Activated T-helper 1 cell treated with anti-CD3 and anti-CD28 coated beads, Interleukin-2, amount 50 U/mL, for 16 hours (primary cell): ENCODE measurements at regions not wholly inside any gene's neighbourhood (a gene's known extent, or its start where the extent isn't known, plus 50 kb on each side); places are given as distances from the start of the nearest gene placed in this dataset.
"Not testable (repeated sequence)": the region's sequence is repeated elsewhere in the genome, so short reads cannot be mapped to it uniquely, and the experiment has no call there.

Experiments used
- DNase-seq, 2 donors: peaks; one replicate each; pipeline ENCODE4 v3.0.0-alpha.2; 2020; ENCODE audit warnings: low read depth in 1 of 2, low spot score in 1 of 2

DNA sequence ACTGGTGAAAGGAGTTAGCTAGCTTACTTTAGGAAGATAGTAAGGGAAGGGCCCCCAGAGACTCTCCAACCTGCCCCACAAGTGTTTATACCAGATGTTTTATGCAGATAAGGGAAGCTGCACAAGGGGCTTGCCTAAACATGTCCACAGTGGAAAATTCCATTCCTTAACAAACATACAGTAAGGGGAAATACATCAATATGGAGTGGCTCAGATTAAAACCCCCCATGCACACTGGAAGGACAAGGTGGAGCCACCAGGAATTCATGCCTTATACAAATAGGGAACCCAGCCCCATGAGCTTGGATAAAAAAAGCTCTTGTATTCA lies 106.3 kb upstream of the GPBP1 start:
- no peak for DNase-seq

DNA sequence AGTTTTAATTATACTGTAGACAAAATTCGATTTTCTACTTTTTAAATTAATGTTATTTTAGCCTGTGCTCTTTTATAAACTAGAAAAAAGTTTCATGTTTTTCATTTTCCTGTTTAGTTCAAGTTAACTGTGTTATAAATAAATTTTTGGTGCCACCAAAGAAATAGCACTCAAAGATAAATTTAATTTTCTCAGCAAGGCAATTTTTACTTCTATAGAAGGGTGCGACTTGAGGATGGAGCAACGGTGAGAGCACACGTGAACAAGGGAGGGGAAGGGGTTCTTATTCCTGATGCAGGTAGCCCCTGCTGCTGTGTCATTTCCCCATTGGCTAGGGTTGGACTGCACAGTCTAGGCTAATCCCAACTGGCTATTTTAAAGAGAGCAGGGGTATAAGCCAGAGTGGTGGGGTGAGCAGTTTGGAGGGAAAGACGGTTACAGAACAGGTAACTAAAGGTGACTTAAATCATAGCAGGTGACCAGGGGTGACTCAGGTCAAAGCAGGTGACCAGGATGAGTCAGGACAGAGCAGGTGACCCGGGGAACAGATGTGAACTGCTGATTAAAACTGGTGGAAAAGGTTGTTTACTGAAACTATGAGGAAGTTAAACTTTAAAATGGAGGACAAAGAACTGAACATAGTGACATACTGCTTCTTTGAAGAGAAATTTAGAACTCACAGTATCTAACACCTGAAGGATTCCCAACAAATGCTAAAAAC lies 104.6 kb upstream of the GPBP1 start:
- DNase-seq = no peak

DNA sequence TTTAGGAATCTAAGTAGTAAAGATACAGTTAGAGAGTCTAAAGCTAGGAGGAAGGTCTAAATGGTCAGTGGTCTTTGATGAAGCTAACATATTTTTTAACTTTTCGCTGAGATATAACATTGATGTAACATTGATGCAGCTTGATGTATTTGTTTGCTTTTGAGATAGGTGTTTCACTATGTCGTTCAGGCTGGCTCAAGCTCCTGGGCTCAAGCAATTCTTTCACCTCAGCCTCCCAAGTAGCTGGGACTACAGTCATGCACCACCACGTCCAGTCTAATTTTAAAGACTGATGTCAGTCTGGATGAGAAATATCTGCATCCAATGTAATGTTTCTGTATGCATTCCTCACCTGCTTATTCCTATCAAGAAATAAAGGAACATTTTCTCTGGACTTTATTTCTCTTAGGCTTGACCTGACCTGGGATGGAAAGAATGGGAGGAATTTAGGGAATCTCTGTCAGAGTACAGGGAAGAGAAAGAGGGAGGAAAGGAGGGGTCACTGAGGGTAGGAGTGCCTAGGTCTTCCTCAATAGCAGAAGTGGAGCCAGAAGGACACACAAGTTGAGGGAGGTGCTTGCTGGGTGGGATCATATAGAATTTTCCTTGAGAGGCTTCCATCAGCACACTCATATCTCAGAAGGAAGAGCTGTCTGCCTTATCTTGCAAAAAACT lies 101.5 kb upstream of the GPBP1 start:
- no peak for DNase-seq

DNA sequence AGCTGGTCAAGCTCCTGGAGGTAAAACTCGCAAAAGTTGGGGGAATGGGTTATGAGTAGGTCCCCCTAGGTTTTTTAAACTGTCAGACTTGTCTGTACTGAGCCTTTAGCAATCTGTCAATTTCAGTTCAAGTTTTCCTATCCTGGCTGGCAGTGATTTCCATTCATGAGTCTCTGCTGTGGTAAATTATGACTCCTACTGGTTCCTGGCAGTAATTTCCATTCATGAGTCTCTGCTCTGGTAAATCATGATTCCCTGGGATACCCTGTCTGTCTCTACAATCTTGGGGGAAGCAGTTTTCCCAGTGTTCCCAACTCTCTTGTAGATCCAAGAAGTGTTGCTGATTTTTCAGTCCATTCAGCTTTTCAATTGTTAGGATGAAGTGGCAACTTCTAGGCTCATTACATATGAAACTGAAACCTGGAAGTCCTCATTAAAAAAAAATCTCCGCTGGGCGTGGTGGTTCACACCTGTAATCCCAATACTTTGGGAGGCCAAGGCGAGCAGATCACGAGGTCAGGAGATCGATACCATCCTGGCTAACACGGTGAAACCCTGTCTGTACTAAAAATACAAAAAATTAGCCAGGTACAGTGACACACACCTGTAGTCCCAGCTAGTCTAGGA lies 91.3 kb upstream of the GPBP1 start:
- no peak for DNase-seq

DNA sequence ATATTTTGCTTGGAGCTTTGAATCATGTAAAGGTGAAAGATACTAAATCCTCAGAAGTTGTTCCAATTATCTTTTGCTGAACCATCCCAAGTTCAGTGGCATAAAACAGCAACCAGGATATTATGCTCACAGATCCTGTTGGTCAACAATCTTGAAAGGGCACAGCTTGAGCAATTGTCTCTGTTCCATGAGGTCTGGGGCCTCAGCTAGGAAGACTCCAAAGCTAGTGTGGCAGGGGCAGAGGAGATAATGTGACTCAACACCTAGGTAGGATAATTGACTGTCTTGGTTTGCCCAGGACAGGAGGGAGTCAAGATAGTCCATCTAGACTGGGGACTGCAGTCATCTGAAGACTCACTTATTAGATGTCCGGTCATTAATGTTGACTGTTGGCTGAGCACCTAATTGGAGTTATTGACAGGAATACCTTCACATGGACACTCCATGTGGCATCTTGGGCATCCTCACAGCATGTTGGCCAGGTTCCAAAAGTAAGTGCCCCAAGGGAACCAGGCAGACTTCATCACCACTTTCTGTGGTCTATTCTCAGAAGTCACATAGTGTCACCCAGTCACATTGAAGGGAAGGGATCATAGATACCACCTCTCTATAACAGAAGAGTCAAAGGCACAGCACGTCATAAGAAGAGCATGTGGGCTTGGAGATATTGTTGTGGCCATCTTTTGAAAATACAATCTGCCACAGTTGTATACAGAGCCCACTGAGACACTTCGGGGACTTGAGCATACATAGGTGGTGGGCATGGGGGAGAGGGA lies 88.4 kb upstream of the GPBP1 start:
- DNase-seq = no peak

DNA sequence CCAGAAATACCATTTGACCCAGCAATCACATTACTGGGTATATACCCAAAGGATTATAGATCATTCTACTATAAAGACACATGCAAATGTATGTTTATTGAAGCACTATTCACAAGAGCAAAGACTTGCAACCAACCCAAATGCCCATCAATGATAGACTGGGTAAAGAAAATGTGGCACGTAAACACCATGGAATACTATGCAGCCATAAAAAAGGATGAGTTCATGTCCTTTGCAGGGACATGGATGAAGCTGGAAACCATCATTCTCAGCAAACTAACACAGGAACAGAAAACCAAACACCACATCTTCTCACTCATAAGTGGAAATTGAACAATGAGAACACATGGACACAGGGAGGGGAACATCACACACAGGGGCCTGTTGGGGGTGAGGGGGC lies 85.9 kb upstream of the GPBP1 start:
- DNase-seq = not testable (repeated sequence)

DNA sequence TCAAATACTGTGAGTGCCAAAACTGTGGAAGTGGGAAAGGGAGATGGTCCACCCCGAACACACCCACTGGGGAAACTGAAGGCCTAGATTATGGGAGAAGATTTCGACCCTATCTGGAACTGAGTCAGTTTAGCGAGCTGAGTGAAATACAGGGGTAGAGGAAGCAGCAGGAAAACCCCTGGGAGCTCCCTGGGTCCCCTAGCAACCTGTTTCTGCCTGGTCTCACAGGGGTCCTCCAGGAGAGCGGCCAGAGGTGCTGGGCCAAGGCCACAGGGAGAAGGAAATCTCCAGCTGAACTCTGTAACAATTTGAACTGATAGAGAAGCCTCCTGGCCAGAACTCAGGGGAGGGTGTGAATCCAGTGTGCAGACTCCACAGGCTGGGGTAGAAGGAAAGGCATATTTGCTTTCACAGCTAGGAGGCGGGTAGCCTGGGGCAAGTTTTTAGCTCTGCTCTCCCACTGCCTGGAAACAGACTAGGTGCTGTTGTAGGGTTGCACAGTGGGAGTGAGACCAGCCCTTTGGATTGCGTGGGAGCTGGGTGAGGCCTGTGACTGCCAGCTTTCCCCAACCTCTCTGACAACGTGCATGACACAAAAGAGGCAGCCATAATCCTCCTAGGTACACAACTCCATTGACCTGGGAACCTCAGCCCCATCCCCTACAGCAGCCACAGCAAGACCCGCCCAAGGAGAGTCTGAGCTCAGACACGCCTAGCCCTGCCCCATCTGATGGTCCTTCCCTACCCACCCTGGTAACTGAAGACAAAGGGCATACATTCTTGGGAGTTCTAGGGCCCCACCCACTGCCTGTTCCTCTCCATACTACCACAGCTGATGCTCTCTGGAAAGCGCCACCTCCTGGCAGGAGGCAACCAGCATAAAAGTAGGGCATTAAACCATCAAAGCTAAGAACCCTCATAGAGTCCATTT lies 78.8 kb upstream of the GPBP1 start:
- no peak for DNase-seq

DNA sequence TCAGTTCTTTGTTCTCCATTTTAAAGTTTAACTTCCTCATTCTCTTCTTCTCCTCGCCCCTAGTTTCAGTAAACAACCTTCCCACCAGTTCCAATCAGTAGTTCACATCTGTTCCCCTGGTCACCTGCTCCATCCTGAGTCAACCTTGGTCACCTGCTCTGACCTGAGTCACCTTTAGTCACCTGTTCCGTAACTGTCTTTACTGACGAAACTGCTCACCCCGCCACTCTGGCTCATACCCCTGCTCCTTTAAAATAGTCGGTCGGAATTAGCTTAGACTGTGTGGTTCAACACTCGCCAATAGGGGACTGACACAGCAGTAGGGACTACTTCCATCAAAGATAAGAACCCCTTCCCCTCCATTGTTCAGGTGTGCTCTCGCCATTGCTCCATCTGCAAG lies 76.3 kb upstream of the GPBP1 start:
- no peak for DNase-seq

DNA sequence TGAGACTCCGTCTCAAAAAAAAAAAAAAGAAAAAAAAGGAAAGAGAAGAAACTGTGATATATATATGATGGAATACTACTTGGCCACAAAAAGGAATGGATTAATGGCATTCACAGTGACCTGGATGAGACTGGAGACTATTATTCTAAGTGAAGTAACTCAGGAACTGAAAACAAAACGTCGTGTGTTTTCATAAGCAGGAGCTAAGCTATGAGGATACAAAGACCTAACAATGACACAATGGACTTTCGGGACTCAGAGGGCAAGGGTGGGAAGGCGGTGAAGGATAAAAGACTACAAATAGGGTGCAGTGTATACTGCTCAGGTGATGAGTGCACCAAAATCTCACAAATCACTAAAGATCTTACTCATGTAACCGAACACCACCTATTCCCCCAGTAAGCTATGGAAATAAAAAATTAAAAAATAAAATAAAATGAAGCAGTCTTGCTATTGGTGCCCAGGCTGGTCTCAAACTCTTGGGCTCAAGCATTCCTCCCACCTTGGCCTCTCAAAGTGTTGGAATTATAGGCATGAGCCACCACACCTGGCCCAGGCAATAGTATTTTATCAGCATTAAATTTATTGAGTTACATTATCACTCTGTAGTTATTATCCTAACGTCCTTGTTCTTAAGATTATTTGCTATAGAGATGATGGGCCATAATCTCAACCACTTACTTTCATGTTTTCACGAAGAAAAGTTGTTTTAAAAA lies 71.5 kb upstream of the GPBP1 start:
- no peak for DNase-seq

DNA sequence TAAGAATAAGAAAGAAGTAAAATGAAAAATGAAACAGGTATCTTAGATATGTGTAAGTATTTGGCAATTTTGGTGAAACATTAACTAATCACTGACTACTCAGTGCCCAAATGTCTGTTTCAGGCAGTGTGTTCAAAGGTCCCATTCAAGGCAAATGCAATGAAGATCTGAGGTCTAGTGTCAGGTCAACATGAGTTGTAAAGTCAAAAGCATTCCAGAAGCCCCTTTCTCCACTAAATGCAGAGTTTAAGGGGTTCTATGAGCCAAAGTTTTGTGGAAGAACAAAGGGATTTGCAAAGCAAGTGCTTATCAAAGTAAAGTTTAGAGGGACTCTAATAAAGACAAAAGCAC lies 71.0 kb upstream of the GPBP1 start:
- no peak for DNase-seq

DNA sequence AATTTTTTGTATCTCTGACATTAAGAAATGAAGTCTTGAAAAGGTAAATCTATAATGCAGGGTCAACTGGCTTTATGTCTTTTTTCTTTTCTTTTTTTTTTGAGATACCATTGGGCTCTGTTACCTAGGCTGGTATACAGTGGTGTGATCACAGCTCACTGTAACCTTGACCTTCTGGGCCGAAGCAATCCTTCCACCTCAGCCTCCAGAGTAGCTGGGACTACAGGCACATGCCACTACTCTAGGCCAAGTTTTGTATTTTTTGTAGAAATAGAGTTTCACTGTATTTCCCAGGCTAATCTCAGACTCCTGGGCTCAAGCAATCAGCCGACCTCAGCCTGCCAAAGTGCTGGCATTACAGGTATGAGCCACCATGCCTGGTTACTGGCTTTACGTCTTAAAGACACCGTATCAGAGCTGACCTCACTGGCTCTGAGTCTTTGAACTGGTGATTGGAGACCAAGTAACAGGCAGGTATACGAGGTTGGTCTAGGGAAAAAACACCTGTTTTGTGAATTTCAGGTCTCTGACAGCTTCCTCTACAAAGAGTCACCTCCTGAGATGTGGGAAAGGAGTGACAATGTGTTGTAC lies 70.4 kb upstream of the GPBP1 start:
- DNase-seq = no peak

DNA sequence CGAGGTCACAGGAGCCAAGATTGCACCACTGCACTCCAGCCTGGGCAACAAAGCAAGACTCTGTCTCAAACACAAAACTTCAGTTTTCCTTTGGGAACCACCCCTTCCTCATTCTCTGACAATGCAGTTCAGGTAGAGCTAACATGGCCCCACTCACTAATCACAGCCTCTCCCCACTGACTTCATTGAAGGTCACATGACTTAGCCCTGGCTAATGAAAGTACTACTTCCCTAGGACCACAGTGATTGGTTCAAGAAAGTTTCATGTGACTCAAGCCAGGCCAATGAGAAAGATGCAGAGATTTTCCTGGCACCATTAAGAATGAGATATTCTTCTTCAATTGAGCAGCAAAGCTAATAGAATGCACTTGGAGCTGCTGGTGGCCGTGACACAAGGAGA lies 67.2 kb upstream of the GPBP1 start:
- no peak for DNase-seq

DNA sequence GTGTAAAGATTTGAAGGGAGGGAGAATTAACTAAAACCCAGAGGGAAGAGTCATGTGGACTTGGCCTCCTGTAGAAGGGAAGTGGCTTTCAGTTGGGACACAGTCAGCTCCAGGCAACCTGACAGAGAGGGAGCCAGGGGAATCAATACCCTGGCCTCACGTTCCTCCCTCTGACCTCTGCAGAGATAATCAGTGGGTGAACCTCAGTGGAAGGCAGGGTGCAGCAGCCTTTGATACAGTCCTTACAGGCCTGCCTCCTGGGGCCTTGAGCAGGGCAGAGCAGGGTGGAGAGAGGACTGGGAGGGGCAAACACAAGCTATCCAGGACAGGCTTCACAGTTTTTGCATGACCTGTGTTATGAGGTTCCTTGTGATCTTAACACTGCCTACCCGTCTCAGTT lies 61.9 kb upstream of the GPBP1 start:
- DNase-seq = no peak

DNA sequence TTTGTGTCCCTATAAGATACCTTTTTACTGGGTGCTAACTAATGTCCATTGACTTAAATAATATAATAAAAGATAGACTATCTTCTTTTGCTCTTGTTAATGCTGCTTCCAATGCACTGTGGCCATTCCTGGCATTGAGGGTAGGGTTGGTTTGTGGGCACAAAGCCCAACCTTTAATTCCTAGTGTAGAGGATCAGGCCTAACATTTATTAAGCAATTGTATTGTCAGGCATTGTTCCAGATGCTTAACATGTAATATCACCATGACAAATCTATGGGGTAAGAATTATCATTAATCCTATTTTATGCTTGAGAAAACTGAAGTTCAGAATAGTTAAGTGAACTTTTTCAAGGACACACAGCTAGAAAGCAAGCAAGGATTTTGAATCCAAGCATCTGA lies 60.4 kb upstream of the GPBP1 start:
- DNase-seq = no peak

DNA sequence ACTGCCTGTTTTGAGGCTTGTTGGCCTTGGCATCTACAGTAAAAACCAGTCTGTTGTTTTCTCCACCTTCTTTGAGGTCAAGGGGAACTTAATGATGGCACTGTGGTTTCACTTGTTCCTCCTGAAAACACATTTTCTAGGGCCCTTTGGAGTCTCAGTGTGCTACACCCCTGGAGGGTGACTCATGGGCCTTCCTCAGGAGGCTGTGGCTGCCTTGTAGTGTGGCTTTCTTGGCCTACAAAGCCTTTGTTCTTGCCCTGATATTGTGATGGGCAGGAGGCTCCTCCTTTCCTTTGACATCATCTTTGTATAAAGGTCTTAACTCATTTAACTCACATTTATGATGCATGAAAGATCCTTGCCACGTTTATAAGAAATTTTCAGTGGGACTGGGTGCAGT lies 56.3 kb upstream of the GPBP1 start:
- peak; percentile 3 to 25 for DNase-seq

DNA sequence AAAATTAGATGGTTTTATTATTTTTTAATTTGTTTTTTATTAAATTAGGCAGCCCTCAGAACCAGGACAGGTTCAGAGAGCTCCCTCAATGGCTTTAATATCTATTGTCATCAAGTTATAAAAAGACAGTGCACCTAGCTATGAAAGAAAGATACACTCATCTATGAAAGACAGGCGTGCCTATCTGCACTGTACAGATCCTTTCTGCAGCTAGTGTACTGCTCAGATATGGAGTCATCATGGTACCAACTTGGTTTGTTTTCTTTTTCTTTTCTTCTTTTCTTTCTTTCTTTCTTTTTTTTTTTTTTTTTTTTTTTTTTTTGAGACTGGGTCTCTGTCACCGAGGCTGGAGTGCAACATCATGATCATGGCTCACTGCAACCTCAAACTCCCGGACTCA lies 54.8 kb upstream of the GPBP1 start:
- no peak for DNase-seq

DNA sequence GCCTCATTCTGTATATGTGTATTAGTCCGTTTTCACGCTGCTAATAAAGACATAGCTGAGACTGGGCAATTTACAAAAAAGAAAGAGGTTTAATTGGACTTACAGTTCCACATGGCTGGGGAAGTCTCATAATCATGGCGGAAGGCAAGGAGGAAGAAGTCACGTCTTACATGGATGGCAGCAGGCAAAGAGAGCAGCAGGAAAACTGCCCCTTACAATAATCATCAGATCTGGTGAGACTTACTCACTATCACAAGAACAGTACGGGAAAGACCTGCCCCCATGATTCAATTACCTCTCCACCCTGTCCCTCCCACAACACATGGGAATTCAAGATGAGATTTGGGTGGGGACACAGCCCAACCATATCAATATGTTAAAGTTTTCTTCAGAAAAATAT lies 49.8 kb upstream of the GPBP1 start:
- DNase-seq = no peak
